PC-9 (cell line): ENCODE measurements at regions not wholly inside any gene's neighbourhood (a gene's known extent, or its start where the extent isn't known, plus 50 kb on each side); places are given as distances from the start of the nearest gene placed in this dataset.

Experiments used
- BruUV-seq: library from RNA; stranded (reverse); fragments of 400-500 nt; replicated peaks from 2 replicates; lab custom pipeline; 2021; lab: Mats Ljungman, UMichigan
- CTCF ChIA-PET: fragments of 300-600 bp; sonication (Branson Sonifier 250); formaldehyde crosslinking; loops from one replicate; lab custom pipeline; 2022; ENCODE audit warnings: antibody characterized with exemption; lab: Charles Lee
- POLR2A ChIA-PET: fragments of 300-600 bp; sonication (Branson Sonifier 250); formaldehyde crosslinking; loops from one replicate; lab custom pipeline; 2022; ENCODE audit warnings: antibody characterized with exemption; ENCODE audit not compliant: unreplicated experiment; lab: Charles Lee
- DNase-seq, 2 experiments: peaks; one replicate each; pipeline versions ENCODE4 v3.0.0 to v3.0.0-alpha.2; 2015 to 2022; ENCODE audit warnings: mixed read lengths in 1 of 2
- H2AFZ ChIP-seq: fragments of 200-600 bp; sonication (generic); 2 replicates; pipeline ENCODE4 v1.8.1; 2017; ENCODE audit warnings: antibody characterized with exemption
- H3F3A ChIP-seq: fragments of 200-600 bp; sonication (generic); 2 replicates; pipeline ENCODE4 v1.8.1; 2017; ENCODE audit warnings: antibody characterized with exemption, mild to moderate bottlenecking, low read depth; ENCODE audit not compliant: insufficient read depth
- H3K27ac ChIP-seq: fragments of 200-600 bp; sonication (generic); 2 replicates; pipeline ENCODE4 v1.6.1; 2016; ENCODE audit warnings: mixed run types
- H3K27me3 ChIP-seq: fragments of 200-600 bp; sonication (generic); 2 replicates; pipeline ENCODE4 v1.6.1; 2016; ENCODE audit warnings: low read depth, mixed run types; ENCODE audit not compliant: insufficient read depth
- H3K36me3 ChIP-seq: fragments of 200-600 bp; sonication (generic); 2 replicates; pipeline ENCODE4 v1.6.1; 2016; ENCODE audit warnings: low read depth, mixed run types
- H3K4me1 ChIP-seq: fragments of 200-600 bp; sonication (generic); replicated peaks from 2 replicates; pipeline ENCODE4 v1.6.1; 2016; ENCODE audit warnings: mixed run types; ENCODE audit not compliant: insufficient read depth
- H3K4me2 ChIP-seq: fragments of 200-600 bp; sonication (generic); 2 replicates; pipeline ENCODE4 v1.6.1; 2017; ENCODE audit warnings: mixed run types
- H3K4me3 ChIP-seq: fragments of 200-600 bp; sonication (generic); 2 replicates; pipeline ENCODE4 v1.6.1; 2016; ENCODE audit warnings: mixed run types
- H3K79me2 ChIP-seq: fragments of 200-600 bp; sonication (generic); 2 replicates; pipeline ENCODE4 v1.6.1; 2017; ENCODE audit warnings: low read depth, mixed run types
- H3K9me2 ChIP-seq: fragments of 200-600 bp; sonication (generic); 2 replicates; pipeline ENCODE4 v1.8.1; 2017; ENCODE audit warnings: mild to moderate bottlenecking; ENCODE audit not compliant: insufficient read depth
- H3K9me3 ChIP-seq: fragments of 200-600 bp; sonication (generic); 2 replicates; pipeline ENCODE4 v1.8.1; 2016; ENCODE audit warnings: low read depth; ENCODE audit not compliant: insufficient read depth
- H4K20me1 ChIP-seq: fragments of 200-600 bp; sonication (generic); 2 replicates; pipeline ENCODE4 v1.8.1; 2017; ENCODE audit not compliant: insufficient read depth
- EZH2 ChIP-seq: fragments of 200-600 bp; sonication (generic); IDR thresholded peaks from 2 replicates; pipeline ENCODE4 v1.8.0; 2017; ENCODE audit warnings: antibody characterized with exemption, low read depth
- intact Hi-C: fragments of 100-400 bp; cut with micrococcal nuclease; formaldehyde crosslinking; loops from one replicate; pipeline ENCODE4 v1.10.0; 2022; ENCODE audit not compliant: unreplicated experiment
- TF ChIP-seq, protein P1 (sequence below): fragments of 200-600 bp; sonication (generic); conservative IDR thresholded peaks from 2 replicates; pipeline ENCODE4 v1.6.1; 2017; ENCODE audit warnings: mixed run types, antibody characterized with exemption, mild to moderate bottlenecking, moderate library complexity

DNA sequence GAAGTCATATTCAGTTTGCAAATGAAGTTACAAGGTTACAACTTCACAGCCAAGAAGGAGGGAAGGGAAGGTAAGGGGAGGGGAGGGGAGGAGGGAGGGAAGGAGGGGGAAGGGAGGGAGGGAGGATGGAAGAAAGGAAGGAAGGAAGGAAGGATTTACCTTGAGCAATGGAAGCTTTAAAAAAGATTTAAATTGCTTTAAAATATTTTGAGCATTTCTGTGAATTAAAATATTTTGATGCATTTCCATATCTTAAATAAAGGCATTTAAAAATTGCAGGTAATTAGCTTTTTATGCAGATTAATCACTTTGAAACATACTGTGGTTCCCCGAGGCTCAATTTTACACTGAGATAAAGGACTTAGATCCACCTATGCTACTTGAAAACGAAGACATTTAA lies 618.0 kb downstream of the TFAP2A start:
- no peak overlapping the region for H3K4me2 ChIP-seq
- no TSS peak for BruUV-seq
- no peaks in the 10 kb centered on the region for H4K20me1 ChIP-seq
- H2AFZ ChIP-seq: no peak overlapping the region
- no peaks in the 10 kb centered on the region for H3K9me2 ChIP-seq
- POLR2A ChIA-PET: no interaction called here
- no peak overlapping the region for H3K4me3 ChIP-seq
- H3F3A ChIP-seq: no peaks in the 10 kb centered on the region
- CTCF ChIA-PET: no interaction called here
- H3K36me3 ChIP-seq: no peaks in the 10 kb centered on the region
- no peak for DNase-seq
- no peaks in the 10 kb centered on the region for H3K27me3 ChIP-seq
- no peak overlapping the region for H3K27ac ChIP-seq
- intact Hi-C loops: no loop called here
- H3K79me2 ChIP-seq: no peaks in the 10 kb centered on the region
- no peaks in the 10 kb centered on the region for H3K9me3 ChIP-seq
- H3K4me1 ChIP-seq: no peaks in the 10 kb centered on the region
- TF ChIP-seq, protein P1, sequence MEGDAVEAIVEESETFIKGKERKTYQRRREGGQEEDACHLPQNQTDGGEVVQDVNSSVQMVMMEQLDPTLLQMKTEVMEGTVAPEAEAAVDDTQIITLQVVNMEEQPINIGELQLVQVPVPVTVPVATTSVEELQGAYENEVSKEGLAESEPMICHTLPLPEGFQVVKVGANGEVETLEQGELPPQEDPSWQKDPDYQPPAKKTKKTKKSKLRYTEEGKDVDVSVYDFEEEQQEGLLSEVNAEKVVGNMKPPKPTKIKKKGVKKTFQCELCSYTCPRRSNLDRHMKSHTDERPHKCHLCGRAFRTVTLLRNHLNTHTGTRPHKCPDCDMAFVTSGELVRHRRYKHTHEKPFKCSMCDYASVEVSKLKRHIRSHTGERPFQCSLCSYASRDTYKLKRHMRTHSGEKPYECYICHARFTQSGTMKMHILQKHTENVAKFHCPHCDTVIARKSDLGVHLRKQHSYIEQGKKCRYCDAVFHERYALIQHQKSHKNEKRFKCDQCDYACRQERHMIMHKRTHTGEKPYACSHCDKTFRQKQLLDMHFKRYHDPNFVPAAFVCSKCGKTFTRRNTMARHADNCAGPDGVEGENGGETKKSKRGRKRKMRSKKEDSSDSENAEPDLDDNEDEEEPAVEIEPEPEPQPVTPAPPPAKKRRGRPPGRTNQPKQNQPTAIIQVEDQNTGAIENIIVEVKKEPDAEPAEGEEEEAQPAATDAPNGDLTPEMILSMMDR: no peak

DNA sequence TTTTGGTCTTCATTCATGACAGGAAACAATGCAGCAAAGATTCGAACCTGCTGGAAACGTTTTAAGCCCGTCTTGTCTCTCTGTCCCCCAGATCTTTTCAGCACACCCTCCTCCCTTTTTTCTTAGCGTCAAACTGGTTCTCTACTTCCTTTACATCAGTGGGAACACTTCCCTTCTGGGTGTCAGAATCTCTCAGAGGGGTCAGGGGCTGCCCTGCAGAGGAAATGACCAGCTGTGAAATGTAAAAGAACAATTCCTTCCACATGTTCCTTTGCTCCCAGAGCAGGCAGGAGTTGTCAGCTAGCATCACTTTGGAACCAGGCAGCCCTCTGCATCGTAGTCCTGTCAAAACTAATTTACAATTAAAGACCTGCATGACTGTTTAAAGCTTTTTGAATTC lies 619.0 kb downstream of the TFAP2A start:
- Histone ChIP-seq H3K4me2 (no peak overlapping the region), H3K4me3 (no peak overlapping the region), H4K20me1 (no peaks in the 10 kb centered on the region), H3K9me3 (no peaks in the 10 kb centered on the region), H3K9me2 (no peaks in the 10 kb centered on the region), H3K27me3 (no peaks in the 10 kb centered on the region), H2AFZ (no peak overlapping the region), H3K27ac (no peak overlapping the region), H3K79me2 (no peaks in the 10 kb centered on the region), H3K4me1 (no peaks in the 10 kb centered on the region), H3F3A (no peaks in the 10 kb centered on the region), H3K36me3 (no peaks in the 10 kb centered on the region)
- POLR2A ChIA-PET: no interaction called here
- TF ChIP-seq, protein P1: no peak
- no peak for TF ChIP-seq EZH2
- CTCF ChIA-PET: no interaction called here
- intact Hi-C loops: no loop called here
- DNase-seq: no peak
- BruUV-seq: no TSS peak

DNA sequence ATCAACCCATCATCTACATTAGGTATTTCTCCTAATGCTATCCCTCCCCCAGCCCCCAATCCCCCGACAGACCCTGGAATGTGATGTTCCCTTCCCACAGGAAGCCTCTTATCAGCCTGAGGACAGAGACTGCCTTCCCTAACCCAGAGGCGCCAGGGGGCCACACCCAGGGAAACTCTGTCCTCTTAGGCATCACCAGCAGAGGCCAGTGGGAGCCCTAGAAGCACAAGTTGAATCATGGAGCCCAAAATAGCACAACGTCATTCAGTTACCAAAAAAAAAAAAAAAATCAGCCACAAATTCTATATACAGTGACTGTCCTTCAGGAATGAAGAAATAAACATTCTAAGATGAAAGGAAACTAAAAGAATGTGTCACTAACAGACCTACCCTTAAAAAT lies 625.7 kb downstream of the TFAP2A start:
- no peak for DNase-seq

More for the DNA sequence above, 625.7 kb downstream of the TFAP2A start:
- Histone ChIP-seq H3K9me2 (no peaks in the 10 kb centered on the region), H3K4me3 (no peak overlapping the region), H3K27me3 (no peaks in the 10 kb centered on the region), H3K79me2 (no peaks in the 10 kb centered on the region), H3K9me3 (no peaks in the 10 kb centered on the region), H3K4me2 (no peak overlapping the region), H3K27ac (no peak overlapping the region), H3K4me1 (no peaks in the 10 kb centered on the region), H2AFZ (no peak overlapping the region), H3F3A (no peaks in the 10 kb centered on the region), H4K20me1 (no peaks in the 10 kb centered on the region), H3K36me3 (no peaks in the 10 kb centered on the region)
- BruUV-seq: no TSS peak
- no peak for TF ChIP-seq EZH2
- TF ChIP-seq, protein P1: no peak
- ChIA-PET POLR2A (no interaction called here), CTCF (no interaction called here)
- intact Hi-C loops: no loop called here
